HG03571 (cell line): ENCODE measurements at regions not wholly inside any gene's neighbourhood (a gene's known extent, or its start where the extent isn't known, plus 50 kb on each side); places are given as distances from the start of the nearest gene placed in this dataset.

Experiments
- ATAC-seq: cut with Tn5 transposase; IDR thresholded peaks from one replicate; pipeline ENCODE4 v1.9.1; 2021; ENCODE audit not compliant: unreplicated experiment

DNA sequence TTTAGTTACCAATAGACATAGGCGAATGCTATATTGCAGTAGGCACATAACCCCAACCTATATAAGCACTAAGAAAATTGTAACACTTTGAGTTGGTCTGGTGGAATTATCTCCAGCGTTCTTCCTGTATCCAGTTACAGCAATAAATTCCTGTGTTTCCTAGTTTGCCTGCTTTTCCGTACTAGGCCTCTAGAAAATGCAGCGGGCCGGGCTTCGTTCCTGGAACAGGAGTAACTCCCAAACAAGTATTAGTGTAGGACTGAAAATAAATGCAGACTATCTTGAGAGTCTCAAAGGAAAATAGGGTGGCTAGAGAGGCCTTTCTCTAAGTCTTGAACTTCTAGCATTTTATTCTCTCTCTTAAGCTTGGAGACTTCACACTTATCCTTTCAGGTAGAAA lies 159.8 kb downstream of the OR13H1 start:
- ATAC-seq, result no peak

GRCh38 chrX:131704136-131704695 lies 160.3 kb downstream of the OR13H1 start:
- no peak for ATAC-seq

GRCh38 chrX:131709553-131709952 lies 165.7 kb downstream of the OR13H1 start:
- no peak for ATAC-seq

- no peak for ATAC-seq
These were observed 167.6 kb downstream of the OR13H1 start for GRCh38 chrX:131711478-131711867.

DNA sequence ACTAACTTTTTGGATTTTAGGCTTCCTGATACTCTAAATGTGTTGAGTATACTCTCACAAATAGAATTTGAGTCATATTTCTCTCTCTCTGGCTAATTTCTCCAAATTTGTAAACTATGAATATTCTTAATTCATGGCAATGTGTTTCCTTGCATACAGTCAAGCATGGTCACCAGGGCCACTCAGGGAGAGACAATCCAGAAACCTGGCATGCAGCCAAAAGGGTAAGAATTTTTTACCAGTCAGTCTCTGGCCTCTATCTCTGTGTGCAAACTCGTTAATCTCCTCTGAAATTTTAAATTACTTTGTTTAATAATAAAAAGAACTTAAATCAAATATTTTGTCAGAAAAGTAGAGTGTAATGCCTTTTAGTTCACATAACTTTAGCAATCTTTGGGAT lies 179.8 kb downstream of the OR13H1 start:
- ATAC-seq, result no peak

GRCh38 chrX:131724292-131724691 lies 180.4 kb downstream of the OR13H1 start:
- no peak for ATAC-seq

- no peak for ATAC-seq
These were observed 181.3 kb downstream of the OR13H1 start for GRCh38 chrX:131725001-131725654.

DNA sequence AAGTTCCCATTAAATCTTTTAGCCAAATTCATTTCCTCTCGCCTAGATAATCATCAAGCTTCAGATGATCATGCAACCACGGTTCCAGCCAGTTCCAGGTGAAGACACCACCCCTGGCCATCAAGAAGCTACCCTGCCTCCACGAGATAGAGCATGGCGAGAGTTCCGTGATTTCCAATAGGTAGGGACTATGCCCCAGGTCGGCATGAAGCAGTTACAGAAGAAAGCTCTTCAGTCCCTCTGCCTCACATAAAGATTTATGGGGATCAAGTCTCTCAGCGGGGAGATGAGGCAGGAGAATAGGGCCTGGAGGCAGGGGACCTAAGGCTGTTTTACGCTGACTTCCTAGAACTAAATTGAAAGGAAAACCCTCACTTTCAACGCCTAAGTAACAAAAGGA lies 183.9 kb downstream of the OR13H1 start:
- no peak for ATAC-seq

DNA sequence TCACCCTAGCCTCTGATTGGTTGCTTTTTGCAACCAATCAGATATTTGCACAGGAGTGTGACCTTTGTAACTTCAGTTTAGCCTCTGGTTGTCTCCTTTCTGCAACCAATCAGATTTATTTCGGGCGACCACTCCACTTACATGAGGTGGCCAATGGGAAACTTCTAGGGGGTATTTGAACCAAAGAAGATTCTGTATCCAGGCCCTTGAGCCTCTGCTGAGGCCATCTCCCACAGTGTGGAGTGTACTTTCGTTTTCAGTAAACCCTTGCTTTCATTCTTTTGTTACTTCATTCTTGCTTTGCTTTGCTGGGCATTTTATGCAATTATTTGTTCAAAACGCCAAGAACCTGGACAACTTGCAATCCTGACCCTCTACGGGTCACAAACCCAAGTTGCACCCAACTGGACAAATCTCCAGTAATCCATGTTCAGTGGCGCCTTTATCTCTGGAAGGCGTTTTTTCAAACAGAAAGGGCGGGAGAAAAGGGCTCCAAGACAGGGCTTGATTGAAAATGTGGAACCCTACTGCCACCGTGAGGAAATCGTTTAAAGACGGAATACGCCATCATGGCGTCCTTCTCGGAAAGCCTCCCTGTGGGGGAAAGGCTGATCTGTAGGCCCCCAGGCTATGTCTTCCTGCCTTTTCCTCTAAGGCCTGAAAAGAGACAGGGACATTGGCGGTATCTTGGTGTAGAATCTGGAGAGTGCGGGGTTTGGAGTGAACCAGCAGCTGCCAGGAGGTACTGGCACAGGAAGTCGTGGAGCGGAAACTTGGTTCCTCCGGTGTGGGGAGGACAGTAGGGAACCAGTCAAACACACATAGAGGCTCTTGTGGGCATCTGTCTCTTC lies 184.6 kb downstream of the OR13H1 start:
- no peak for ATAC-seq

DNA sequence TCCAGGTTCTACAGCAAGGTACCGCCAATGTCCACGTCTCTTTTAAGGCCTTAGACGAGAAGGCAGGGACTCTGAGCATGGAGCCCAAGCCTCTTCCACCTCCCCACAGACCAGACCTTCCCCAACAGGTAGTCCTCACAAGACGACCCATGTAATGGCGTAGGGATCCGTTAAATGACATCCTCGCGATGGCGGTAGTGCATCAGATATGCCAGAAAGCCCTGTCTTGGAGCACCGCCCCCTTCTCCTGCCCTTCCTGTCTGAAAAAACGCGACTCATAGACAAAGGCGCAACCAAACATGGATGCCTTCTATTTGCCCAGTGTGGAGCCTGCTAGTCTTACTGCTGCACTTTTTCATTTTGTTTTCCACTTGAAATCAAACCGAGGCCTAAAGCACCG lies 185.4 kb downstream of the OR13H1 start:
- ATAC-seq, result no peak

DNA sequence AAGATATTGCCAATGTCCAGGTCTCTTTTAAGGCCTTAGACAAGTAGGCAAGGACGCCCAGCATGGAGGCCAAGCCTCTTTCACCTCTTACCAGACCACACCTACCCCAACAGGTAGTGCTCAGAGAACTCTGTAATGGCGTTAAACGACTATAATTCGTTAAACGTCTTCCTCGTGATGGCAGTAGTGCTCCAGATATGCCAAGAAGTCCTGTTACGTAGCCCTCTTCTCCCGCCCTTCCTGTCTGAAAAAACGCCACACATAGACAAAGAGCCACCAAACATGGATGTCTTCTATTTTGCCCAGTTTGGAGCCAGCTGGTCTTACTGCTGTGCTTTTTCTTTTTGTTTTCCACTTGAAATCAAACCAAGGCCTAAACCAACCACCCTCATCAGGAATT lies 190.7 kb downstream of the OR13H1 start:
- ATAC-seq, result no peak

GRCh38 chrX:131735127-131735526 lies 191.3 kb downstream of the OR13H1 start:
- no peak for ATAC-seq

DNA sequence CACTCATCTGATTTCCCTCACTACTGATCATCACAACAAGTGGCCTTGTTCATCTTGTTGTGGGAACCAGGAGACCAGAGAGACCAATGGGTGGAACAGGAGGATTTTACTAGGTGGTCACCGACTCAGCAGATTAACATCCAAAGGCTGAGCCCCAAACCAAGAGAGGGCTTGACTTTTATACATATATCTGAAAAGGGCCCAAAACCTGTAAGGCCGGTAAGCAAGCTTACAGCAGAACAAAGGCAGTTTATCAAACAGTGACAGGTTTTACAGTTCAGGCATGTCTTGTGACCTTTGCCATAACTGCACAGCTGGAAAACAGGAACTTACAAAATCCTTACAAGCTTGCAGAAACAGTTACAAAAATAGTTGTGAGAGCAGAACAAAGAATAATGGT lies 195.9 kb downstream of the OR13H1 start:
- ATAC-seq, result no peak

- ATAC-seq, result no peak
These were observed 197.3 kb downstream of the OR13H1 start for GRCh38 chrX:131741103-131741581.

GRCh38 chrX:131745942-131746489 lies 202.1 kb downstream of the OR13H1 start:
- ATAC-seq, result no peak

GRCh38 chrX:131746491-131746968 lies 202.7 kb downstream of the OR13H1 start:
- no peak for ATAC-seq

GRCh38 chrX:131747173-131747572 lies 203.3 kb downstream of the OR13H1 start:
- ATAC-seq, result no peak

- ATAC-seq, result no peak
These were observed 208.8 kb downstream of the OR13H1 start for GRCh38 chrX:131752493-131753198.

DNA sequence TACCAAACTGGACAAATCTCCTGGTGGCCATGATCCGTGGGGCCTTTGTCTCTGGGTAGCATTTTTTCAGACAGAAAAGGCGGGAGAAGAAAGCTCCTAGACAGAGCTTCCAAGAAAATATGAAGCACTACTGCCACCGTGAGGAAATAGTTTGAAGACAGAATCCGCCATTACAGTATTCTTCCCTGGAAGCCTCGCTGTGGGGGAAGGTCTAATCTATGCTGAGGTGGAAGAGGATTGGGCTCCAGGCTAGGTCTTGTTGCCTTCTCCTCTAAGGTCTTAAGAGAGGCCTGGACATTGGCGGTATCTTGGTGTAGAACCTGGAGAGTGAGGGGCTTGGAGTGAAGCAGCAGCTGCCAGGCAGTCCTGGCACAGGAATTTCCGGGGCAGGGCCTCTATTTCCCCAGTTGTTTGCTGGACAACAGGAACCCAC lies 218.9 kb downstream of the OR13H1 start:
- no peak for ATAC-seq

- ATAC-seq, result no peak
These were observed 219.8 kb downstream of the OR13H1 start for GRCh38 chrX:131763674-131764073.

DNA sequence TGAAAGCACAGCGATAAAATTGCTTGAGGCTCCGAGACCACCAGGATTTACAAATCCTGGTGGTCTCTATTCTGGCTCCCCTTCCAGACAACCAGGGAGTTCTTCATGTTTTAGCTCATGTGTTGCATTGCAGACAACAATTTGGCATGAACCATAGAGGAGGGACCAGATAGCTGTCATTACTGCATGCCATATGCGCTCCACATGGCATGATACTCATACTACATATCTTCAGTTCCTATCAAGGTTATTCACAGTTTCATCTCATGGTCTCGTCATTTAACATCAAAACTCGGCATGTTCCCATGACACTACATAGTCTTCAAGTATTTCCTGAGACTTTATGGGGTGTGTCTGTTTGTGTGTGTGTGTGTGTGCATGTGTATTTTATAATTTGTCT lies 220.3 kb downstream of the OR13H1 start:
- no peak for ATAC-seq
